ENCODE measurements at regions not wholly inside any gene's neighbourhood (a gene's known extent, or its start where the extent isn't known, plus 50 kb on each side); places are given as distances from the start of the nearest gene placed in this dataset.

- no peak for DNase-seq (ENCODE audit: low read depth in 2 of 2)
Observed at GRCh38 chr5:38099205-38100168, 158.9 kb upstream of the EGFLAM start.

DNA sequence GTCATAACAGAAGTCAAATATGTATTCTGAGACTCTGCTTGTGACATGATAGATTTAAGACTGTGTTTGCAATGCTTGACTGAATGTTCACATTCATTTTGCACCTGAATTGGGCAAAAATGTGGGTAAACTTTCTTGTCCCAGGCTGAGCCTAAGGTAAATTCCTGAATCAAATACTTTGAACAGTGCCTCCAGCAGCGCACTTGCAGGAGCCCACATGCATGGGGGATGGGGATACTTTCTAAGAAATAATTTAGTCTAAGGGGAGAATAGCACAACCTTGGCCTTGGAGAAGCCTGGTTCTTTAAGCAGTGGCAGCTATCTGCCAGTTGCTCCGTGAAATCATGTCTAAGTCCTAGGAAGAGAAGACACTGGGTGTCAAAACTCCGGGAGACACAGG is 163.5 kb upstream of the EGFLAM start:
- no peak for DNase-seq (ENCODE audit: low read depth in 2 of 2)

DNA sequence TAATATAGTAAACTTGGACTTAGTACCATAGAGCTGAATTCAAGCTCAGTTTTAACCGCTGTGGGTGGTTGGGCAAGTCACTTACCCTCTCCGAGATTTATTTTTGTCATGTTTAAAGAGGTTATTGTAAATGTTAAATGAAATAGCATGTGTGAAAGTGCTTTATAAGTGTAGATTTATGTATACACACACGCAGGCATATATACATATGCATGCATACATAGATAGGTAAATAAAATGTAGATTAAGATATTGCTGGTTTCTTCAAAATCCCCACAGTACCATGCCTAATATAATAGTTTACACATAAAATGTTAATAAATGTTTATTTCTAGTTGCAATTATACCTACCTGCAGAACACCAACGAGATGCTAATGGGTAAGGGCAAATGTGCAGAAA is 164.5 kb upstream of the EGFLAM start:
- DNase-seq (ENCODE audit: low read depth in 2 of 2): no peak

GRCh38 chr5:38086777-38087176 is 171.6 kb upstream of the EGFLAM start:
- DNase-seq (ENCODE audit: low read depth in 2 of 2): no peak

GRCh38 chr5:38079620-38080402 is 178.5 kb upstream of the EGFLAM start:
- DNase-seq (ENCODE audit: low read depth in 2 of 2): no peak

- no peak for DNase-seq (ENCODE audit: low read depth in 2 of 2)
Observed at GRCh38 chr5:38078161-38078560, 180.2 kb upstream of the EGFLAM start.

DNA sequence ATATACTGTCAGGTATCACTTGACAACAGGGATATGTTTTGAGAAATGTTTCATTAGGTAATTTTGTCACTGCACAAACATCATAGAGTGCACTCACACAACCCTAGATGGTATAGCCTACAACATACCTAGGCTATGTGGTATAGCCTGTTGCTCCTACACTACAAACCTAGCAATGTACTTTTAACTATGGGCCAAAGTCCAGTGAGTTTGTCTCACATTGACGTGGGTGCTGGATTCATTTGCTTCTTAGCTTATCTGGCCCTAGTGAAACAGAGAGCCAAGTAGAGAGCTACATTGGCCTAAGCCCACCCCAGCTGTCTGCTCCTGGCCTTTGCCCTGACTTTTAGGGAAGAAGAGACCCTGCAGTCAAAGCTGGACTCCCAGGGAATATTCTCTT is 180.7 kb upstream of the EGFLAM start:
- no peak for DNase-seq (ENCODE audit: low read depth in 2 of 2)

GRCh38 chr5:38071831-38072694 is 186.3 kb upstream of the EGFLAM start:
- no peak for DNase-seq (ENCODE audit: low read depth in 2 of 2)

- DNase-seq (ENCODE audit: low read depth in 2 of 2): no peak
Observed at GRCh38 chr5:38070304-38070950, 187.9 kb upstream of the EGFLAM start.

- DNase-seq (ENCODE audit: low read depth in 2 of 2): no peak
Observed at GRCh38 chr5:38069360-38069759, 189.0 kb upstream of the EGFLAM start.

DNA sequence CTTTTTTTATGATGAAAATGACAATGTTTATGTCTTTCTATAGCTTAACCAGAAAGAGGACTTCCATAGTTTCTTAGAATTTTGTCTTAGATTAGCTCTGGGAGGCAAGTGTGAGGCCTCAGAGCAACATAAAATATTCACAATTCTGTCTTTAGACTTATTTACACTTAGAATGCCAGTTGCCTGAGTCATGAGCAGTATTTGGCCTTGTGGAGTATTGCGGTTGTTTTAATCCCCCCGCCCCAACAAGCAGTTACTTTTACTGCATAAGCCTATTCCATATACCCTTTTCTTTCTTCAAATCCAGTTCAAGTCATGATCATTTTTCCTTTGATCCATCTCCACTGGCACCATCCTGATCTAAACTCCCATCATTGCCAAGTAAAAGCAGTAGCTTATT is 198.0 kb upstream of the EGFLAM start:
- no peak for DNase-seq (ENCODE audit: low read depth in 2 of 2)

- no peak for DNase-seq (ENCODE audit: low read depth in 2 of 2)
Observed at GRCh38 chr5:38059876-38060275, 198.5 kb upstream of the EGFLAM start.

DNA sequence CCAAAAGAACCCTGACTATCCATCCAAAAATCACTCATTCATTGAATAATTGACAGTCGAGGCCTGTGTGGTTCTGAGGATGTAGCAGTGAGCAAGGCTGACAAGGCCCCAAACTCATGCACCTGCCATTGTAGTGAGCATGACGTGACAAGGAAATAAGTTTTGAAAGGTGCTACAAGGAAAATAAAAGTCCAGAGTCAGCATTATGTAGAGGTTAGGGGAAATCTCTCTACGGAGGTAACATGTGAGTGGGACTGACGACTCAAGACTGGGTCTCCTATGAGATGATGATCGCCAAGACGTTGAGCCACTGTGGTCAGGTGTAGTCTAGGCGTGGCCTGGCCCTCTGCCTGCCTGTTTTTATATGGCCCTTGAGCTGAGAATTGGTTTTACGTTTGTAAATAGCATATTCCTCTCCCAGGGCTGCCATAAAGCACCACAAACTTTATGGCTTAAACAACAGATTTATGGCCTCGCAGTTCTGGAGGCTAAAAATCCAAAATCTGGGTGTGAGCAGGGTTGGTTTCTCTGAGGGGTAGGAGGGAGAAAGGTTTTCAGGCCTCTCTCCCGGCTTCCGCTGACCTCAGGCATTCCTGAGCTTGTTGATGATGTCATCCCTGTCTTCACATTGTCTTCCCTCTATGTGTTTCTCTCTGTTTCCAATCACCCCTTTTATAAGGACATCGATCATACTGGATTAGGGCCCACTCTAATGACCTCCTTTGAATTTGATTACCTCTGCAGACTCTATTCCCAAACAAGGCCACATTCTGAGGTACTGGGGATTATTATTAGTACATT is 206.4 kb upstream of the EGFLAM start:
- DNase-seq (ENCODE audit: low read depth in 2 of 2): no peak

DNA sequence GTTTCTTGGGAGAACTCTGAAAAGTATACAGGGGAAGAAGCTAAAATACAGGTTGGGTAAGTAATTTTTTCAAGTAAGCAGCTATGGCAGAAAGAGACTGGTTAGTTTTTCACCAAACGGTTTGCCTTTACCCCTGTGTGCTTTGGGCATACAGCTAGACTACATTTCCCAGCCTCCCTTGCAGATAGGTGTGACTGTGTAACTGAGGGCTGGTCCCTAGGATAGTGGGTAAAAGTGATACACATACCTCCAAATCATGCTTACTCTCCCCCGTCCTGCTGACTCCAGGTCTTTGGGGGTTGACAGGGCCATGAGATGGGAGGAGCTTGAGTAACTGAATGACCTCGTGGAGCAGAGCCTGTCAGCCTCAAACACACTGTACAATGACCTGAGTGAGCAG is 208.6 kb upstream of the GDNF start:
- no peak for DNase-seq (ENCODE audit: low read depth in 2 of 2)

GRCh38 chr5:38046103-38046502 is 206.3 kb upstream of the GDNF start:
- no peak for DNase-seq (ENCODE audit: low read depth in 2 of 2)

DNA sequence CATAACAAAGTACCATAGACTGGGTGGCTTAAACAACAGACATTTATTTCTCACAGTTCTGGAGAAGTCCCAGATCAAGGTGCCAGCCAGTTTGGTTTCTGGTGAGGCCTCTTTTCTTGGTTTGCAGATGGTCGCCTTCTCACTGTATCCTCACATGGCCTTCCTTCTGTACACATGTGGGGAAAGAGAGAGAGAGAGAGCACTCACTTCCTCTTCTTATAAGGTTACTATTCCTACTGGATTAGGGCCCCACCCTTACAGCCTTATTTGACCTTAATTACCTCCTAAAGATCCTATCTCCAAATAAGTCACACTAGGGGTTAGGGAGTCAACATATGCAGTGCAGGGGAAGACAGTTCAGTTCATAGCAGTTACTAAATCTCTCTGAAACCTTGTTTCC is 205.6 kb upstream of the GDNF start:
- no peak for DNase-seq (ENCODE audit: low read depth in 2 of 2)

DNA sequence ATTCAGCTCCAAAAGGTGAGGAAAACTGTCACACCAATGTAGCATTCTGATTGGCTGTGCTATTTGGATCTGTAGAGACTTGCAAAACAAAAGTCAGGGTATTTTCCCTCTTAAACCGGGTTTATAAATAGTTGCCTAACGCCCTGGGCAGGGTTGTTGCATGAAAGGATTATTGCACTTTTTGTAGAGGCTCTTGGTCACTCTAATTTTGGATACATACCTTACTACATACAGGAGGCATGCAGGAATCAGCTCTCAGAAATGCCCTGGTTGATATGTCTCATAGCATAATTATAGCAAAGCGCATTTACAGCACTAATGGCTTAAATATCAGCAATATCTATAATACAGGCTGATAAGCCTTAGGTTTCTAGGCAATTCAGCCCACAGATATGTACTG is 200.0 kb upstream of the GDNF start:
- DNase-seq (ENCODE audit: low read depth in 2 of 2): no peak

- DNase-seq (ENCODE audit: low read depth in 2 of 2): no peak
Observed at GRCh38 chr5:38039091-38039490, 199.2 kb upstream of the GDNF start.

DNA sequence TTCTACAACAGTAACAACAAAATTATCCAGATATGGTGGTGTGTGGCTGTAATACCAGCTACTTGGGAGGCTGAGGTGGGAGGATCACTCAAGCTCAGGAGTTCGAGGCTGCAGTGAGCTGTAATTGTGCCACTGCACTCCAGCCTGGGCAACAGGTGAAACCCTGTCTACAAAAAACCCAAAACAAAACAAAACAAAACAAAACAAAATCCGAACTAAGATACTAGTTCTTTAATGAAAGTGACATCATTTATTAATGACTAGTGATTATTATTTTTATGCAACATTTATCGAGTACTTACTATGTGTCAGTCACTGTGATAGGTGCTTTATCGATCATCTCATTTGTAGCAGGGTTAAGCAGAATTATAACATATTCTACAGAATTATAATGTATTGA is 196.9 kb upstream of the GDNF start:
- no peak for DNase-seq (ENCODE audit: low read depth in 2 of 2)

GRCh38 chr5:38032149-38032548 is 192.3 kb upstream of the GDNF start:
- DNase-seq (ENCODE audit: low read depth in 2 of 2): no peak

DNA sequence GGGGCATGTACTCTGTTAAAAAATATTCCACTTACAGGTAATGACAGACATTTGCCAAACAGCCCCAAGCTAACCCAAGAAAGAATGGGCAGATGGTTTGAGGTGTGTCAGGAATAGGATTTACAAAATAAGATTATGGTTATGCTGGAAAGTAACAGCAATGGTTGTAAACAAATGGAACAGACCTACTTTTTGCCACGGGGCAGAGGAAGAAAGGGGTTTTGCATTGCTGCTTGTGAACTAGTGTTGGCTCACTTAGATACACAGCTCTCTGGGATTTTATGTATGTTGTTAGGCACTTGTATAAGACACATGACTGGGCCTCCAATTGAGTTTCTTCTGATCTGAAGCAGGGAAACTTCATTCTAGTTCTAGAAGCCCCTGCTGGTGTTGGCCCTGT is 191.5 kb upstream of the GDNF start:
- DNase-seq (ENCODE audit: low read depth in 2 of 2): no peak

Measured in stimulated activated CD8-positive, alpha-beta memory T cell treated with anti-CD3 and anti-CD28 coated beads, Interleukin-2, amount 100 ng/mL, for 48 hours (primary cell).